HFF-Myc (cell line): ENCODE measurements at regions not wholly inside any gene's neighbourhood (a gene's known extent, or its start where the extent isn't known, plus 50 kb on each side); places are given as distances from the start of the nearest gene placed in this dataset.
"Not testable (repeated sequence)": the region's sequence is repeated elsewhere in the genome, so short reads cannot be mapped to it uniquely, and the experiment has no call there.

Experiments
- DNase-seq: peaks from one replicate; pipeline ENCODE4 v3.0.0-alpha.2; 2011; ENCODE audit warnings: low read depth; ENCODE audit errors: extremely low read depth
- H3K4me3 ChIP-seq: replicated peaks from 2 replicates; pipeline ENCODE4 v1.5.1; 2011; ENCODE audit warnings: low read depth, mild to moderate bottlenecking, control low read depth, low read length

DNA sequence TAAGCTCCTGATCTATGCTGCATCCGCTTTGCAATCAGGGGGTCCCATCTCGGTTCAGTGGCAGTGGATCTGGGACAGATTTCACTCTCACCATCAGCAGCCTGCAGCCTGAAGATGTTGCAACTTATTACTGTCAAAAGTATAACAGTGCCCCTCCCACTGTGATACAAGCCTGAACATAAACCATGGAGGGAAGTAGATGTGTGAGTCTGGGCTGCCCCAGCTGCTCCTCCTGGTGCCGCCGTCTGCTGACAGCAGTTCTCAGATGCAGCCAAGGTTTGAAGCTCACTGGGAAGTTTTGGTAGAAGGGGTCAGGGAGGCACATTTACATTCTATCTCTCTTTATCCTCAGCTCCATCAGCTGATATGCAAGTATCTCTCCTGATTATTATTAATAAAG lies 1277.7 kb downstream of the RPIA start:
- not testable (repeated sequence) for H3K4me3 ChIP-seq, DNase-seq

DNA sequence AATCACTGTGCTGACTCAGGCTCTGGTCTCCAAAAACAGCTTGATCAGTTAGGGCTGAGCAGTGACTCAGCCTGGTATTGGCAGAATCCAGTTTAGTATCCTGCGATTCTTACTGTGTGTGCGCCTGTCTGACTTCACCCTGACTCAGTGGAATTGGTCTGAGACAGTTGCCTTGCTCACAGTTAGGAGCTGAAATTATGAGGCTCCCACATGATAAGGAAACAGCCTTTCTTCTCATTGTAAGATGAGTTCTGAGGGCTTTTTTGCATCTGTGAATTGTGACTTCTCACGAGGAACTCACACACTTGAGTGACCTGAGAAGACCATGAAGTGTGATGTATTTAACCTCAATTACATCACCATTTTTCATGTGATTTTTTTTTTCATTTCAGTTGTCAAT lies 1282.4 kb downstream of the RPIA start:
- not testable (repeated sequence) for H3K4me3 ChIP-seq, DNase-seq

DNA sequence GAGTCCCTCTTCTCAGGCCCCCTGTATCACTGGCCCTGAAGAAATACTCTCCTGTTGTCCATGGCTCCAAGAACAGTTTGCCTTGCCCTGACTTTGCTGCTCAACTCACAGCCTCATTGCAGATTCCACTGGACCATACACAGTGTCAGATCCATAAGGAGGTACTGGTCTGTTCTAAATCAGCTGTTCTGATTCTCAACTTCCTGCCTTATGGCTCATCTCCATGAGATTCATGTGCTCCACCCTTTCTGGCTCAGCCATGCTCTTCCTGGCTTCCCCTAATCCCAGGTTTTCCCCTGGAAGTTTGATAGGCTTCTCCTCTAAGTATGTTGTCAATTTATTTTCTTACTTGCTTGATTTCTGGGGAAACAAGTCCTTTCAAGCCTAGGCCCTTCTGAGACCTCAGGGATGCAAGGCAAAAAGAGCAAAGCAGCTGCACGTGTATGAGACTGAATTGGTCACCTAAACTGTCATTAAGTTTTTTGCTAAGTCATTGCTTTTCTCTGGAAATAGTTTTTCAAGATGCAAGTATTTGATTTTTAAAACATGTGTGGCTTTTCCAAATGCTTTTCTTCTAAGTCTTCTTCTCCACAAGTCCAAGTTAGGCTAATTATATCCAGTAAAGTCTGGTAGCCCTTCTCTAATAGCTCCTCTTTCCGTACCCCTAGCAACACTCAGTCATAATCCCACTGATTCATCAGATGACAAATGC lies 1288.5 kb downstream of the RPIA start:
- not testable (repeated sequence) for DNase-seq, H3K4me3 ChIP-seq

DNA sequence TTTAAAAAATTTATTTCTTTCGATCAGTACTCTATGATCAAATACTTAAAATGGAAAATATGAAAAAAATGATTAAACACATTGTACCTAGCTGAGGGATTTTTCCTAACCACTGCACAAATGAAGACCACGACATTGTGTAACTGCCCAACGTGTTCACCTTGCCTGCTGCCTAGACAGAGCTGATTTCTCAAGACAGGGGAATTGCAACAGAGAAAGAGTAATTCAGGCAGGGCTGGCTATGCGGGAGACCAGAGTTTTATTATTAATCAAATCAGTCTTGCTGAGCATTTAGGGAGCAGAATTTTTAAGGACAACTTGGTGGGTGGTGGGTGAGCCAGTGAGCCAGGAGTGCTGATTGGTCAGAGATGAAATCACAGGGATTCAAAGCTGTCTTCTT lies 1290.8 kb downstream of the RPIA start:
- DNase-seq, H3K4me3 ChIP-seq: not testable (repeated sequence)

DNA sequence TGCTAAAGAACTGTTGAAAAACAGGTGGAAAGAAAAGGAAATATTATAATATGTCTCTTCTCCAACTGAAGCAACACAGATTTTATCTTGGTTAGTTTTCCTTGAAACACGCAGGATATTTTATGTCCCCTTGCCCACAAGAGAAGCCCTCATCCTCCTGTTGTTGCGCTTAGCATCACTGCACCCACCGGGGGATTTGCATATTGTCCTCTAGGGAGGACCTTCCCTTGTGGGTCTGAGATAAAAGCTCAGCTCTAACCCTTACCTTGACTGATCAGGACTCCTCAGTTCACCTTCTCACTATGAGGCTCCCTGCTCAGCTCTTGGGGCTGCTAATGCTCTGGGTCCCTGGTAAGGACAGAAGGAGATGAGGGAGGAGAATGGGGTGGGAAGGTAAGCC lies 1294.2 kb downstream of the RPIA start:
- H3K4me3 ChIP-seq, DNase-seq: not testable (repeated sequence)

DNA sequence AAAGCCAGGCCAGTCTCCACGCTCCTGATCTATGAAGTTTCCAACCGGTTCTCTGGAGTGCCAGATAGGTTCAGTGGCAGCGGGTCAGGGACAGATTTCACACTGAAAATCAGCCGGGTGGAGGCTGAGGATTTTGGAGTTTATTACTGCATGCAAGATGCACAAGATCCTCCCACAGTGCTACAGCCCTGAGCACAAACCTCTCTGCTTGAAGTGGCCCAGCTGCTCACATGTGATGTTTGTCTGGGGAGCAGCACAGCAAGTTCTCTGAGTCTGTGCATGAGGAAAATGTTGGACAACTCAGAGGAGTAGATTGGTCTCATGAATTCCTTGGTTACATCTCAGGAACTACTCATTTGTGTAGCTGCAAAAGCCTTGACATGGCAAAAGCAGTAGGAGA lies 1295.1 kb downstream of the RPIA start:
- DNase-seq, H3K4me3 ChIP-seq: not testable (repeated sequence)

DNA sequence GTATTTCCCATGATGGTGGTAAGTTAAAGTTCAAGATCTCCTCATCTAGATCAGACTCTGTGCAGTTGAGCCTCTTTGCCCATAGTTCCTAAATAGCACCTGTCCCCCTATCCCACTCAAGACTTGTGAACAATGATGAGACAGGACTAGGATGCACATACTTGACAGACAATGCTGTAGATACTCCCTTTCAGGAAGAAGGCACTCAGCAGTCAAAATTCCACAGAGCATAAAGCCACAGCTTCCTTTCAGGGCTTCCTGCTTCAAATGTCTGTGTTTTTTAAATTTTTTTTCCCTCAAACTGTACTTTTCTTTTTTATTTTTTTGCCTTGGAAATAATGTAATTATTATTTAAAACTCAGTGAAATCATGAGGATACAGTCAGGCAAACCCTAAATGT lies 1305.3 kb downstream of the RPIA start:
- not testable (repeated sequence) for H3K4me3 ChIP-seq, DNase-seq

DNA sequence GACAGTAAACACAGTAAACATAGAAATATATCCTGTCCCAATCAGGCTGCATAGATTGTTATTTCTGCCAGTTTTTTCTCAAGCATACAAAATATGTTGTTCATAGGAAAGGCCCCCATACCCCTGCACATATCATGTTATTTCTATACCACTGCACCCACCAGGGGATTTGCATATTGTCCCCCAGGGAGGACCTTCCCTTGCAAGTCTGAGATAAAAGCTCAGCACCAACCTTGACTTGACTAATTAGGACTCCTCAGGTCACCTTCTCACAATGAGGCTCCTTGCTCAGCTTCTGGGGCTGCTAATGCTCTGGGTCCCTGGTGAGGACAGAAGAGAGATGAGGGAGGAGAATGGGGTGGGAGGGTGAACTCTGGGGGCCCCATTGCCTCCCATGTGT lies 1313.1 kb downstream of the RPIA start:
- H3K4me3 ChIP-seq = not testable (repeated sequence)

DNA sequence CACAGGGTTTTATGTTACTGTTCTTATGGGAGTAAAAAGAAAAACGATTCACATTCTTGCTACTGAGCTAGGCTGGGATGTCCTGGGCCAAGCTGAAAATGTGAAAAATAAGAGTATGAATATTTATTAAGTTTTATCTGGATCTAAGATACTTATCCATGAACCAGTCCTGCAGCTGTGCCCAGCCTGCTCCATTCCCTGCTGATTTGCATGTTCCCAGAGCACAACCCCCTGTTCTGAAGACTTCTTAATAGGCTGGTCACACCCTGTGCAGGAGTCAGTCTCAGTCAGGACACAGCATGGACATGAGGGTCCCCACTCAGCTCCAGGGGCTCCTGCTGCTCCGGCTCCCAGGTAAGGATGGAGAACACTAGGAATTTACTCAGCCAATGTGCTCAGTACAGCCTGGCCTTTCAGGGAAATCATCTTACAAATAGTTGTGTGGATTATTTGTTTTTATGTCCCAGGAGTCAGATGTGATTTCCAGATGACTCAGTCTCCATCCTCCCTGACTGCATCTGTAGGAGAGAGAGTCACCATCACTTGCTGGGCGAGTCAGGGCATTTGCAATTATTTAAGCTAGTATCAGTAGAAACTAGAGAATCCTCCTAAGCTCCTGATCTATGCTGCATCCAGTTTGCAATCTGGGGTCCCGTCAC lies 1319.1 kb downstream of the RPIA start:
- not testable (repeated sequence) for DNase-seq, H3K4me3 ChIP-seq

More for the DNA sequence above, 1313.1 kb downstream of the RPIA start:
- DNase-seq = not testable (repeated sequence)

DNA sequence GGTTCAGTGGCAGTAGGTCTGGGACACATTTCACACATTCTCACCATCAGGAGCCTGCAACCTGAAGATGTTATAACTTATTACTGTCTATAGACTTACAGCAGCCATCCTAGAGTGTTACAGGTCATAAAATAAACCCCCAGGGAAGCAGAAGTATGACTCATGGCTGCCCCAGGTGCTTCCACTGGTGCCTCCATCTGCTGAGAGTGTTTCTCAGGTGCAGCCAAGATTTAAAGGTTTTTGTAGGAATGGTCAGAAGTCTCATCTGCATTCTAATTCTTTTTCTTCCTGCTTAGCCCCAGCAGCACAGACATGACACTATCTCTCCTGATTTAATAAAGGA lies 1319.6 kb downstream of the RPIA start:
- not testable (repeated sequence) for H3K4me3 ChIP-seq, DNase-seq

DNA sequence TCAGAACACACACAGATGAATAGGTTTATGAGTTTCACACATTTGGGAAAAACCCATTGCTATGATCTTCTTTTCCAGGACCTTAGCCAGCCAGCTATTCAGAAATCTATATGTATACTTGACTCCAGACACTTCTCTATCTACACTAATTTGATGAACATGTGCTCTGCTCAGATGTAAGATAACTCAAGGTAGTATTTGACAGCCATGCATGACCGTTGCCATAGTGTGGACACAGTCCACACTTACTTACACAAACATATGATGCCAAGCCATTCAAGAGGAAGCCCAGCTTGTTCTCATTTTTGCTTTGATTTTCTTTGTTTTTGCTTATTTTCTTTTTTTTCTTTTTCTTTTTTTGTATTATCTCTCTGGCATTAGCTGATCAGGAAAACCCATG lies 1328.4 kb downstream of the RPIA start:
- not testable (repeated sequence) for H3K4me3 ChIP-seq, DNase-seq

DNA sequence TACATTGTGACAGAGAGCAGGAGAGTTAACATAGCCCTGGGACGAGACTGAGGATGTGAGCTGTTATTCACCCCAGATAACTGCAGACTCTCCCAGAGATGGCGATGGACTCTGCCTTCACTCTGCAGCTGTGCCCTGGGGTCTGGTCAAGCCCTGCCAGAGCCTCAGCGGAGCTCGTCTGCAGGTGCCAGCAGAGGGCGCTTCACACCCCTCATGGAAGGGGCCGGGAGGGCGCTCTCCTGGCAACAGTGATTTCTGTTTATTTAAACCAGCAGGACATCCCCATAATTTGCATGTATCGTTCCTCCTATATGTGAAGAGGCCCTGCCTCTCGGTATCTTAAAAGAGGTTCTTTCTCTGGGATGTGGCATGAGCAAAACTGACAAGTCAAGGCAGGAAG lies 1329.8 kb downstream of the RPIA start:
- DNase-seq, H3K4me3 ChIP-seq: not testable (repeated sequence)

DNA sequence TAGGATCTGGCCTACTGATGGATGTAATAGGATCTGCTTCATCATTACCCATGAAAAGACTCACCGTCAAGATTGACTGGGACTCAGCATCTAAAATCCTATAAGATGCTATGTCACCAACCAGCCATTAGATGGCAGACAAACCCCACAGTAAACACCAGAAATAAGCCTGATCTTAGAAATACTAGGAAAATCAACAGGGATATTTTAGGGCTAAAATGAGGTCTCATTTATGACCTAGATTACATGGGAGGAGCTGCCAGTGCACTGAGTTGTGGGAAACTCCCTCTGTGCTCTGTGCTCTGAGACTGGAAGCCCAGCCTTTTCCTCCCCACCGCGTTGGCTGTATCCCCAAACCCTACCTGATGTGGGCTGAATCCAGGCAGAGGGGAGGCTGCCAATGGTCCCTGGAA lies 1335.8 kb downstream of the RPIA start:
- DNase-seq, H3K4me3 ChIP-seq: not testable (repeated sequence)

DNA sequence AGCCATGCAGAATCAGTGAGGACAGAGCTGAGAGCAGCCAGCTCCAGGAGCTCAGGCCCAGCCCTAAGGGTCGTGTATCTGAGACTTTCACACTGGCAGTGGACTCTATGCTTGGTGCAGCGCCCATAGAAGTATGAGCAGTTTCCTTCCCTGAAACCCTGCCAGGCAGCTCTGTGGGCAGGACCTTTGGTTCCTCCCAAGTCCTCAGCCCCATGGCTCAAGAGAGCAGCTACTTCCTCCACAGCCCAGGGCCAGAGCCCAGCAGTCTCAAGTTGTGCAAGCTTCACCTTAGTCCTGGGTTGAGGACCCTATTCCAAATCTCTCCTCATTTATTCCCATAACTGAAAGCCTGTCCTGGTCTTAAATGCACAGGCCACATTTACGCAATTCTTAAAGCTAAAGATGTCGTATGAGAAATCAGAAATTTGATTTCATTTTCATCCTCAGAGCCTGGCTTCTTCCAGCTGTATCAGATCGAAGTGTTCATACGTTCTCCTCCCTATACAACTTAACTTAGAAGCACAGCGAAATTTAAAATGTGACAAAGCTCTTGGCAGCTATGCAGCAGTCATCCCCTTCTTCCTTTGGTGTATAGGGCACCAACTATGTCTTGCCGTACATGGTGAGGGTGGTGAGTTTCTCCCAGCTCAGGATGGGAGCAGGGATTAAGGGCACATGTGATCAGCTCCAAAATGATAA lies 1337.1 kb downstream of the RPIA start:
- DNase-seq, H3K4me3 ChIP-seq: not testable (repeated sequence)

DNA sequence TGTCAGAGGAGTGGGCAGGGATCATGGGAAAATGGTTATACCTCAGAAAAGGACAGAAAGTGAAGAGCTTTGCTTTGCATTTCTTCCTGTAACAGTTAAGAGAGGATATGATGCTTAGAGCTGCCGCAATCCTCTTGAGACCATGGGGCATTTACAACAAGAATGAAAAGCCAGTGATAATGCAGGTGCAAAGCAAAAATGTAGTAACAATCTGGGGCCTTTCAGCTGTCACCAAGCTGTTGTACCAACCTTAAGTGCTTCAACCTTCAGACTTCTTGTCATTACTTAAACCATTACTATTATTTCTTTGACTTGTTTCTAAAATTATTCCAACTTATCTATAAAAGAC lies 1337.6 kb downstream of the RPIA start:
- DNase-seq, H3K4me3 ChIP-seq: not testable (repeated sequence)

DNA sequence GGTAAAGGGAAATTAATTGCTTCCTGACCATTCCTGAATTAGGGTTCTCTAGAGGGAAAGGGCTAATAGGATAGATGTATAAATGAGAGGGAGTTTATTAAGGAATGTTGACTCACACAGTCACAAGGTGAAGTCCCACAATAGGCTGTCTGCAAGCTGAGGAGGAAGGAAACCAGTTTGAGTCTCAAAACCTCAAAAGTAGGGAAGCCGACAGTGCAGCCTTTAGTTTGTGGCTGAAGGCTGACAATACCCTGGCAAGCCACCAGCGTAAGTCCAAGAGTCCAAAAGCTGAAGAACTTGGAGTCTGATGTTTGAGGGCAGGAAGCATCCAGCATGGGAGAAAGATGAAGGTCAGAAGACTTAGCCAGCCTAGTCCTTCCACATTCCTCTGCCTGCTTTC lies 1340.8 kb downstream of the RPIA start:
- not testable (repeated sequence) for H3K4me3 ChIP-seq, DNase-seq

DNA sequence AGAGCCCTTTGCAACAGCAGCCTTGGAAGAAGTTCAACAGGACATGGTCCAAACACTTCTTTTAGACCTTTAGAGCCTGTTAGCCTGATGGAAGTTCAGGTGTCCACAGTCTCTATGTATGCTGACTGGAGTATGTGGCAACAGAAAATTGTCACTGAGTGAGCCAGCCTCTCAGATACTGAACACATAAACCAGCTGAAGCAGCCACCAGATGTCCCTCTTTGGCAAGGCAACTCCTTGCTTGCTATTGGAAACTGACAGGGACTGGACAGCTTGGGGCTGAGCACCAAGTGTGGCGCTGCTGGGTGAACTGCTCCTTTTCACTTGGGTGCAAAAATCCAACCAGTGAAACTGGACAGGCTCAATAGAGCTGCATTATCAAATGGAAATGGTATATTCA lies 1344.9 kb downstream of the RPIA start:
- not testable (repeated sequence) for DNase-seq

DNA sequence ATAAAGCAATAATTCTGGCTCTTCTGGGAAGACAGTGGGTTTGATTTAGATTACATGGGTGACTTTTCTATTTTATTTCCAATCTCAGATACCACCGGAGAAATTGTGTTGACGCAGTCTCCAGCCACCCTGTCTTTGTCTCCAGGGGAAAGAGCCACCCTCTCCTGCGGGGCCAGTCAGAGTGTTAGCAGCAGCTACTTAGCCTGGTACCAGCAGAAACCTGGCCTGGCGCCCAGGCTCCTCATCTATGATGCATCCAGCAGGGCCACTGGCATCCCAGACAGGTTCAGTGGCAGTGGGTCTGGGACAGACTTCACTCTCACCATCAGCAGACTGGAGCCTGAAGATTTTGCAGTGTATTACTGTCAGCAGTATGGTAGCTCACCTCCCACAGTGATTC lies 1347.6 kb downstream of the RPIA start:
- not testable (repeated sequence) for DNase-seq, H3K4me3 ChIP-seq

More for the DNA sequence above, 1344.9 kb downstream of the RPIA start:
- not testable (repeated sequence) for H3K4me3 ChIP-seq

DNA sequence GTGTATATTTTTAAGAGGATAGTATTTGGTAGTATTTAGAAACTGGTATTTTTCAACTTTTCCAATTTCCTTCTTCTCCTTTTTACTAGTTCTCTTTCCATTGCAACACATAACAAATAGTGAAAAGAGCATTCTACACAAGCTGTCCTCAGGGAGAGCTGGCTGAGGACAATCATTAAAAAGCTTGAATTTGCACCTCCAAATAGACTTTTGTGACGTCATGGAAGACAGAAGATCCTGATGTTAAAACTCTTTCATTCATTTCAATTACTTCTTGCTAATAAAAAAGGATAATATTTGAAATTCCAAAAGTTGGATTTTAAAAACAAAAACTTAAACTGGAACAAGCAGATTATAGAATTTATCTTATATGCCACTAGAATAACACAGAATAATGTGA lies 1356.3 kb downstream of the RPIA start:
- not testable (repeated sequence) for DNase-seq

More for the DNA sequence above, 1356.3 kb downstream of the RPIA start:
- not testable (repeated sequence) for H3K4me3 ChIP-seq
